ENCODE measurements at regions not wholly inside any gene's neighbourhood (a gene's known extent, or its start where the extent isn't known, plus 50 kb on each side); places are given as distances from the start of the nearest gene placed in this dataset.

GRCh38 chr5:82447913-82448312 is 169.8 kb upstream of the RPS23 start (continued):
- no peak for TF ChIP-seq ATF3 (IDR thresholded peaks at IDR 0.05; ENCODE audit: insufficient read depth, low read depth, low read length)

- Histone ChIP-seq H2BK120ac (replicated peaks; ENCODE audit: low read depth, low read length) (no peak overlapping the region), H4K20me1 (replicated peaks in 1 of 2; ENCODE audit: control insufficient read depth in 1 of 2, insufficient read depth in 2 of 2, low read length in 2 of 2) (no peaks in the 10 kb centered on the region), H3K18ac (ENCODE audit: extremely low read depth, low read length) (no peak overlapping the region), H3K23me2 (ENCODE audit: low read depth, low read length) (no peaks in the 10 kb centered on the region), H2AK5ac (ENCODE audit: low read depth, low read length) (no peak overlapping the region), H3K36me3 (ENCODE audit: control insufficient read depth in 2 of 4, insufficient read depth in 4 of 4, low read length in 3 of 4) (no peaks in the 10 kb centered on the region), H3K23ac (ENCODE audit: insufficient read length) (no peak overlapping the region), H4K8ac (ENCODE audit: extremely low read depth, insufficient read depth, low read length) (no peak overlapping the region), H4K5ac (ENCODE audit: insufficient read length, low read depth, low read length) (no peak overlapping the region), H3K27ac (ENCODE audit: low read depth, low read length) (no peak overlapping the region), H3K4ac (replicated peaks; ENCODE audit: insufficient read length, low read depth, low read length) (no peak overlapping the region), H3K14ac (ENCODE audit: insufficient read length) (no peak overlapping the region), H3K56ac (replicated peaks; ENCODE audit: insufficient read length, low read depth, low read length) (no peak overlapping the region), H3K9ac (replicated peaks in 1 of 4; ENCODE audit: extremely low read depth in 1 of 4, low read depth in 3 of 4, low read length in 3 of 4) (no peak overlapping the region), H2AFZ (ENCODE audit: low read length) (no peak overlapping the region), H3K27me3 (replicated peaks in 1 of 4; ENCODE audit: control insufficient read depth in 3 of 4, extremely low read depth in 1 of 4, insufficient read depth in 3 of 4, low read length in 3 of 4) (no peaks in the 10 kb centered on the region), H3K79me2 (ENCODE audit: control insufficient read depth in 1 of 2, insufficient read depth in 2 of 2, low read length in 2 of 2) (no peaks in the 10 kb centered on the region), H3K4me2 (ENCODE audit: insufficient read depth in 1 of 2, low read depth in 2 of 2, low read length in 2 of 2) (no peak overlapping the region), H2BK12ac (ENCODE audit: low read depth, low read length) (no peak overlapping the region), H3K4me3 (ENCODE audit: extremely low read depth in 1 of 4, insufficient read depth in 2 of 4, low read depth in 3 of 4, low read length in 4 of 4) (no peak overlapping the region), H3K9me3 (ENCODE audit: insufficient read depth in 2 of 2, low read depth in 1 of 2, low read length in 1 of 2) (no peaks in the 10 kb centered on the region), H2BK5ac (ENCODE audit: low read depth, low read length) (no peak overlapping the region), H3K79me1 (ENCODE audit: low read depth, low read length) (no peaks in the 10 kb centered on the region), H4K91ac (replicated peaks; ENCODE audit: insufficient read length, low read length) (no peak overlapping the region), H2BK15ac (ENCODE audit: low read length) (no peak overlapping the region), H2BK20ac (ENCODE audit: low read length) (no peak overlapping the region), H3K4me1 (replicated peaks in 1 of 4; ENCODE audit: control insufficient read depth in 3 of 4, insufficient read depth in 4 of 4, low read length in 3 of 4) (no peaks in the 10 kb centered on the region)
- no peak for DNase-seq (ENCODE audit: low read depth in 1 of 2, low spot score in 2 of 2)
- no peak for FAIRE-seq
- ChIA-PET POLR2A (ENCODE audit: partially characterized antibody) (no interaction called here), CTCF (ENCODE audit: partially characterized antibody) (interaction anchor here (1.3 to 1.7 kb wide), 3 partner anchors 9 to 195 kb away, joined by 3 to 4 read pairs (median 4); no protein-coding TSS in a partner anchor)
- TF ChIP-seq USF2 (IDR thresholded peaks at IDR 0.05; ENCODE audit: low read length) (no peak), SRF (IDR thresholded peaks at IDR 0.05; ENCODE audit: low read depth, low read length) (no peak), ATF3 (IDR thresholded peaks at IDR 0.05; ENCODE audit: insufficient read depth, low read depth, low read length) (no peak)
These were observed 168.7 kb upstream of the RPS23 start for GRCh38 chr5:82446809-82447208.

Data from H1 (cell line).